ENCODE measurements at regions not wholly inside any gene's neighbourhood (a gene's known extent, or its start where the extent isn't known, plus 50 kb on each side); places are given as distances from the start of the nearest gene placed in this dataset.

DNA sequence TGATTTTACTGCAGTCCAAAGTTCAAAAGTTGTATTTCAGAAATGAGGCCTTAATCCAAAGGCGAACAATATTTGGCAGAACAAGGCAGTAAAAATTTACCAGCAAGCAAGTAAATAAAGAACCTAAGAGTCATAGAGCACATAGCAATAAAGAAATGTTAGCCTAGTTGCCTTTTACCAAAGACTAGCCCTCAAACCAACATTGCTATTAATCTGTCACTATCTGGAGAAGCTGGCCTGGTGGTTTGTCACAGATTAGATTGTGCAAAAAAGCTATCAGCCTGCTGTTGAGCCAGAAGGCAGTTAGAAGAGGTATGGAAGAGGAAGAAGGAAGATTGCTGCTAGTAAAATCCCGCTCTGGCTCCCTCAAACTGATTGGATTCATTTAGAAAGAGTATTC is 304.7 kb upstream of the KLF4 start:
- H3K27ac ChIP-seq = peak overlapping the region; percentile 70
- TF ChIP-seq, protein P1, sequence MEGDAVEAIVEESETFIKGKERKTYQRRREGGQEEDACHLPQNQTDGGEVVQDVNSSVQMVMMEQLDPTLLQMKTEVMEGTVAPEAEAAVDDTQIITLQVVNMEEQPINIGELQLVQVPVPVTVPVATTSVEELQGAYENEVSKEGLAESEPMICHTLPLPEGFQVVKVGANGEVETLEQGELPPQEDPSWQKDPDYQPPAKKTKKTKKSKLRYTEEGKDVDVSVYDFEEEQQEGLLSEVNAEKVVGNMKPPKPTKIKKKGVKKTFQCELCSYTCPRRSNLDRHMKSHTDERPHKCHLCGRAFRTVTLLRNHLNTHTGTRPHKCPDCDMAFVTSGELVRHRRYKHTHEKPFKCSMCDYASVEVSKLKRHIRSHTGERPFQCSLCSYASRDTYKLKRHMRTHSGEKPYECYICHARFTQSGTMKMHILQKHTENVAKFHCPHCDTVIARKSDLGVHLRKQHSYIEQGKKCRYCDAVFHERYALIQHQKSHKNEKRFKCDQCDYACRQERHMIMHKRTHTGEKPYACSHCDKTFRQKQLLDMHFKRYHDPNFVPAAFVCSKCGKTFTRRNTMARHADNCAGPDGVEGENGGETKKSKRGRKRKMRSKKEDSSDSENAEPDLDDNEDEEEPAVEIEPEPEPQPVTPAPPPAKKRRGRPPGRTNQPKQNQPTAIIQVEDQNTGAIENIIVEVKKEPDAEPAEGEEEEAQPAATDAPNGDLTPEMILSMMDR (IDR thresholded peaks at IDR 0.05) = no peak
- no peak for TF ChIP-seq ZFX (IDR thresholded peaks at IDR 0.05; ENCODE audit: borderline replicate concordance)

- TF ChIP-seq, protein P1 (IDR thresholded peaks at IDR 0.05) = no peak
- TF ChIP-seq ZFX (IDR thresholded peaks at IDR 0.05; ENCODE audit: borderline replicate concordance) = no peak
- peak overlapping the region; percentile 70 for H3K27ac ChIP-seq
These were observed 304.0 kb upstream of the KLF4 start for GRCh38 chr9:107793541-107793940.

DNA sequence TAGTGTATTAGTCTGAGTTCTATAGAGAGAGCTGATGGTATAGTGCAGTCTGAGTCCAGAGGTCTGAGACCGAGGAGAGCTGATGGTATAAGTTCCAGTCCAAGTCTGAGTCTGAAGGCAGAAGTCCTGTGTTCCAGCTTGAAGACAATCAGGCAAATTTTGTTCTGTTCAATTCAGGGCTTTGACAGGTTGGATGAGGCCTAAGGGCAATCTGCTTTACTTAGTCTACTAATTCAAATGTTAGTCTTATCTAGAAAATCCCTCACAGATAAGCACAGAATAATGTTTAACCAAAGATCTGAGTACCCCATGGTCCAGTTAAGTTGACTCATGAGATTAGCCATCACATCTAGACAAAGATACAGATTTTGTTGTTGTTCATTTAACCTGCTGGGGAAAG is 303.0 kb upstream of the KLF4 start:
- no peak overlapping the region for H3K27ac ChIP-seq
- TF ChIP-seq, protein P1 (IDR thresholded peaks at IDR 0.05) = no peak
- no peak for TF ChIP-seq ZFX (IDR thresholded peaks at IDR 0.05; ENCODE audit: borderline replicate concordance)

DNA sequence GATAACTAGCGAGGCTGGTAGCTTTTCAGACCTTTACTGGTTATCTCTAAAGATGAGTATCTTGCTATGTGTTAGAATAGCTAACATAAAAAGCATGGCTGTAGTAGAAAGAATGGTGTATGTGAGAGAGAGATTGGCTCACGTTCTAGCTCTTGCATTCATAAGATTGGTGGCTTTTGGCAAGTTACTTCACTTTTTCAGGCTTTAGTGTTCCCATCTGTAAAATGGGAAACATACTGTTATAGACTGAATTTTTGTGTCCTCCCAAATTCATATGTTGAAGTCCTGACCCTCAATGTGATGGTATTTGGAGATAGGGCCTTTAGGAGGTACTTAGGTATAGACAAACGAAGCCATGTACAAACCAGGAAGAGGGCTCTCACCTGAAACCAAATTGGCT is 302.4 kb upstream of the KLF4 start:
- TF ChIP-seq ZFX (IDR thresholded peaks at IDR 0.05; ENCODE audit: borderline replicate concordance) = no peak
- TF ChIP-seq, protein P1 (IDR thresholded peaks at IDR 0.05) = no peak
- no peak overlapping the region for H3K27ac ChIP-seq

DNA sequence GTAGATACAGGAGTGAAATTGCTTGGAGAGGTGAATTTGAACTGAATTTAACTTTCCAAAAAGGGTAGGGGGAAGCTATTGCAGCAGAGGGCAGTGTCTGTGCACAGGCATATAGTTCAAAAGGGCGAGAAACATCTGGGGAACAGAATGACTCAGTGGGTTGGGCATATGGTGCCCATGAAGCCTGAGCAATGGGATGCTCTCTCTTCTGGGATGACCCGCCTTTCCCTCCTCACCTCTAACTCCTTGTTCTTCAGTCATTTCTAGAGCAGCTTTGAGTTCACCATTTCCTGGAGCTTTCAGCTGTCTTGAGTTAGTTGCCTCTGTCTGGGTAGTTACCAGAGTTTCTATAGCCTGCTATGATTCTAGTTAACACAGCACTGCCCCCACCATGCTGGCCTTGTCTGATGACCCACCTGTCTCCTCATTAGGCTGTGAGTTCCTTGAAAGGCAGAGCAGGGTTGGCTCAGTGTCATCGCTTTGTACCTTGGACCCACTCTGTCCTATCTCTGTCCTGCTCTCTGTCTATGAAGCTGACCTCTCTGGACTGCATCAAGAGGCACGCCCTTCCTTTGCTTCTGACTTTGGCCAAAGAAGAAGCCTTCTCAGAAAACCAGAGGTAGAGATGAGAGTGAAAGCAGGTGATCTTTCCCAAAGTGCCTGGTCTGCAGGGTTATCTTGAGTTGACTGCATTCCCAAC is 299.6 kb upstream of the KLF4 start:
- TF ChIP-seq, protein P1 (IDR thresholded peaks at IDR 0.05) = no peak
- no peak for TF ChIP-seq ZFX (IDR thresholded peaks at IDR 0.05; ENCODE audit: borderline replicate concordance)
- no peak overlapping the region for H3K27ac ChIP-seq

- no peak for TF ChIP-seq ZFX (IDR thresholded peaks at IDR 0.05; ENCODE audit: borderline replicate concordance)
- TF ChIP-seq, protein P1 (IDR thresholded peaks at IDR 0.05) = no peak
These were observed 297.0 kb upstream of the KLF4 start for GRCh38 chr9:107786561-107786960.

GRCh38 chr9:107784235-107784958 is 294.8 kb upstream of the KLF4 start:
- TF ChIP-seq ZFX (IDR thresholded peaks at IDR 0.05; ENCODE audit: borderline replicate concordance) = no peak
- TF ChIP-seq, protein P1 (IDR thresholded peaks at IDR 0.05) = no peak
- H3K27ac ChIP-seq = no peak overlapping the region

More at GRCh38 chr9:107786561-107786960, 297.0 kb upstream of the KLF4 start:
- no peak overlapping the region for H3K27ac ChIP-seq

All from 22Rv1 (cell line).